Karpas-422 (cell line): ENCODE measurements at regions not wholly inside any gene's neighbourhood (a gene's known extent, or its start where the extent isn't known, plus 50 kb on each side); places are given as distances from the start of the nearest gene placed in this dataset.
"Not testable (repeated sequence)": the region's sequence is repeated elsewhere in the genome, so short reads cannot be mapped to it uniquely, and the experiment has no call there.

Experiments
- DNase-seq: peaks from one replicate; pipeline ENCODE4 v3.0.0-alpha.2; 2015
- H2AFZ ChIP-seq: fragments of 200-600 bp; sonication (generic); 2 replicates; pipeline ENCODE4 v1.6.1; 2014; ENCODE audit warnings: antibody characterized with exemption, low read length, mixed read lengths
- H3K27ac ChIP-seq: fragments of 200-600 bp; sonication (generic); 2 replicates; pipeline ENCODE4 v1.5.1; 2014; ENCODE audit warnings: mild to moderate bottlenecking, low read length, moderate library complexity
- H3K27me3 ChIP-seq: fragments of 200-600 bp; sonication (generic); 2 replicates; pipeline ENCODE4 v1.6.1; 2014; ENCODE audit warnings: low read length, mixed read lengths
- H3K36me3 ChIP-seq: fragments of 200-600 bp; sonication (generic); 2 replicates; pipeline ENCODE4 v1.6.1; 2014; ENCODE audit warnings: low read length, mixed read lengths; ENCODE audit not compliant: insufficient read depth
- H3K4me1 ChIP-seq: fragments of 200-600 bp; sonication (generic); 2 replicates; pipeline ENCODE4 v1.6.1; 2014; ENCODE audit warnings: mild to moderate bottlenecking, low read length, mixed read lengths
- H3K4me2 ChIP-seq: fragments of 200-600 bp; sonication (generic); 2 replicates; pipeline ENCODE4 v1.6.1; 2014; ENCODE audit warnings: low read length, low read depth, mild to moderate bottlenecking; ENCODE audit not compliant: poor library complexity, severe bottlenecking
- H3K4me3 ChIP-seq: fragments of 200-600 bp; sonication (generic); 2 replicates; pipeline ENCODE4 v1.5.1; 2014; ENCODE audit warnings: mild to moderate bottlenecking, antibody characterized with exemption, low read length, mixed read lengths
- H3K79me2 ChIP-seq: fragments of 200-600 bp; sonication (generic); 2 replicates; pipeline ENCODE4 v1.6.1; 2014; ENCODE audit warnings: mild to moderate bottlenecking, low read length, mixed read lengths
- H3K9ac ChIP-seq: fragments of 200-600 bp; sonication (generic); 2 replicates; pipeline ENCODE4 v1.6.0; 2014; ENCODE audit warnings: low read length
- H3K9me2 ChIP-seq: fragments of 200-600 bp; sonication (generic), shearing (Covaris generic); replicated peaks from 2 replicates; pipeline ENCODE4 v1.6.0; 2014; ENCODE audit warnings: mild to moderate bottlenecking, low read length, moderate library complexity; ENCODE audit not compliant: insufficient read depth
- H3K9me3 ChIP-seq: fragments of 300-700, 200-600 bp; sonication (generic); 2 replicates; pipeline ENCODE4 v1.6.1; 2014; ENCODE audit warnings: low read length, mixed read lengths
- H4K20me1 ChIP-seq: fragments of 200-600 bp; sonication (generic); 2 replicates; pipeline ENCODE4 v1.6.1; 2014; ENCODE audit warnings: mild to moderate bottlenecking, antibody characterized with exemption, low read length, low read depth; ENCODE audit not compliant: insufficient read depth

- no peak overlapping the region for H3K4me2 ChIP-seq
- no peaks in the 10 kb centered on the region for H3K36me3 ChIP-seq
- no peak overlapping the region for H3K9ac ChIP-seq
- H4K20me1 ChIP-seq = no peaks in the 10 kb centered on the region
- H3K27me3 ChIP-seq = no peaks in the 10 kb centered on the region
- H3K79me2 ChIP-seq = no peaks in the 10 kb centered on the region
- no peak for DNase-seq
- H2AFZ ChIP-seq = no peak overlapping the region
- no peak overlapping the region for H3K4me3 ChIP-seq
- H3K9me2 ChIP-seq = no peaks in the 10 kb centered on the region
- peaks cover 23% of the 10 kb centered on the region for H3K4me1 ChIP-seq
- no peak overlapping the region for H3K27ac ChIP-seq
- no peaks in the 10 kb centered on the region for H3K9me3 ChIP-seq
Observed at GRCh38 chr12:75651342-75651695, 139.9 kb upstream of the KRR1 start.

- Histone ChIP-seq H3K9ac (no peak overlapping the region), H4K20me1 (no peaks in the 10 kb centered on the region), H2AFZ (no peak overlapping the region), H3K4me1 (peaks cover 28% of the 10 kb centered on the region), H3K4me3 (no peak overlapping the region), H3K4me2 (no peak overlapping the region), H3K9me3 (no peaks in the 10 kb centered on the region), H3K9me2 (no peaks in the 10 kb centered on the region), H3K79me2 (no peaks in the 10 kb centered on the region), H3K36me3 (no peaks in the 10 kb centered on the region), H3K27ac (no peak overlapping the region), H3K27me3 (no peaks in the 10 kb centered on the region)
- no peak for DNase-seq
Observed at GRCh38 chr12:75650595-75651341, 139.4 kb upstream of the KRR1 start.

- H3K4me2 ChIP-seq = no peak overlapping the region
- no peak for DNase-seq
- no peak overlapping the region for H3K27ac ChIP-seq
- no peaks in the 10 kb centered on the region for H3K9me3 ChIP-seq
- no peaks in the 10 kb centered on the region for H3K27me3 ChIP-seq
- peaks cover 35% of the 10 kb centered on the region for H3K4me1 ChIP-seq
- H3K4me3 ChIP-seq = no peak overlapping the region
- H2AFZ ChIP-seq = no peak overlapping the region
- H3K36me3 ChIP-seq = no peaks in the 10 kb centered on the region
- no peaks in the 10 kb centered on the region for H3K79me2 ChIP-seq
- no peak overlapping the region for H3K9ac ChIP-seq
- H4K20me1 ChIP-seq = no peaks in the 10 kb centered on the region
- H3K9me2 ChIP-seq = no peaks in the 10 kb centered on the region
Observed at GRCh38 chr12:75650100-75650499, 138.7 kb upstream of the KRR1 start.

GRCh38 chr12:75648856-75649255 is 137.4 kb upstream of the KRR1 start:
- Histone ChIP-seq H3K4me1 (peaks cover 47% of the 10 kb centered on the region), H3K27ac (no peak overlapping the region), H3K9me2 (no peaks in the 10 kb centered on the region), H3K9ac (no peak overlapping the region), H3K4me2 (no peak overlapping the region), H3K79me2 (no peaks in the 10 kb centered on the region), H4K20me1 (no peaks in the 10 kb centered on the region), H3K36me3 (no peaks in the 10 kb centered on the region), H2AFZ (peak overlapping the region; percentile 57; the same call in 1 of the 2 replicates), H3K27me3 (no peaks in the 10 kb centered on the region), H3K9me3 (no peaks in the 10 kb centered on the region), H3K4me3 (no peak overlapping the region)
- no peak for DNase-seq

GRCh38 chr12:75646329-75647210 is 135.2 kb upstream of the KRR1 start:
- peak overlapping the region; percentile 99; the same call in 1 of the 2 replicates for H3K27ac ChIP-seq
- H3K4me2 ChIP-seq = no peak overlapping the region
- H3K9ac ChIP-seq = no peak overlapping the region
- H3K9me2 ChIP-seq = no peaks in the 10 kb centered on the region
- H3K4me3 ChIP-seq = no peak overlapping the region
- H3K27me3 ChIP-seq = no peaks in the 10 kb centered on the region
- DNase-seq = no peak
- H3K9me3 ChIP-seq = no peaks in the 10 kb centered on the region
- H2AFZ ChIP-seq = peak overlapping the region; percentile 38; the same call in 1 of the 2 replicates
- peaks cover 70% of the 10 kb centered on the region for H3K4me1 ChIP-seq
- H4K20me1 ChIP-seq = no peaks in the 10 kb centered on the region
- no peaks in the 10 kb centered on the region for H3K36me3 ChIP-seq
- H3K79me2 ChIP-seq = no peaks in the 10 kb centered on the region

GRCh38 chr12:75644472-75645072 is 133.2 kb upstream of the KRR1 start:
- Histone ChIP-seq H3K9me3 (no peaks in the 10 kb centered on the region), H3K4me1 (peaks cover 90% of the 10 kb centered on the region), H3K9me2 (no peaks in the 10 kb centered on the region), H3K79me2 (no peaks in the 10 kb centered on the region), H3K4me3 (peak overlapping the region; percentile 42), H3K36me3 (no peaks in the 10 kb centered on the region), H4K20me1 (no peaks in the 10 kb centered on the region), H3K4me2 (peak overlapping the region; percentile 66), H3K27me3 (no peaks in the 10 kb centered on the region), H2AFZ (peak overlapping the region; percentile 49), H3K27ac (peak overlapping the region; percentile 99), H3K9ac (peak overlapping the region; percentile 64)
- peak; percentile 78 for DNase-seq

GRCh38 chr12:75643119-75643518 is 131.7 kb upstream of the KRR1 start:
- not testable (repeated sequence) for DNase-seq, H3K9me3 ChIP-seq, H3K9ac ChIP-seq, H2AFZ ChIP-seq, H3K36me3 ChIP-seq, H3K27me3 ChIP-seq, H3K4me2 ChIP-seq, H3K79me2 ChIP-seq, H3K9me2 ChIP-seq, H3K4me3 ChIP-seq, H4K20me1 ChIP-seq
- peaks cover 92% of the 10 kb centered on the region for H3K4me1 ChIP-seq
- H3K27ac ChIP-seq = peak overlapping the region; percentile 99

GRCh38 chr12:75642226-75642625 is 130.8 kb upstream of the KRR1 start:
- Histone ChIP-seq H3K27me3 (no peaks in the 10 kb centered on the region), H3K36me3 (no peaks in the 10 kb centered on the region), H4K20me1 (no peaks in the 10 kb centered on the region), H3K4me3 (no peak overlapping the region; the same call in 1 of the 2 replicates), H3K9me2 (no peaks in the 10 kb centered on the region), H2AFZ (peak overlapping the region; percentile 73; the same call in 1 of the 2 replicates), H3K9me3 (no peaks in the 10 kb centered on the region), H3K9ac (peak overlapping the region; percentile 66), H3K79me2 (no peaks in the 10 kb centered on the region), H3K4me1 (peaks cover 97% of the 10 kb centered on the region), H3K4me2 (peak overlapping the region; percentile 70), H3K27ac (peak overlapping the region; percentile 99)
- peak; percentile 74 for DNase-seq
